ENCODE measurements at regions not wholly inside any gene's neighbourhood (a gene's known extent, or its start where the extent isn't known, plus 50 kb on each side); places are given as distances from the start of the nearest gene placed in this dataset.

DNA sequence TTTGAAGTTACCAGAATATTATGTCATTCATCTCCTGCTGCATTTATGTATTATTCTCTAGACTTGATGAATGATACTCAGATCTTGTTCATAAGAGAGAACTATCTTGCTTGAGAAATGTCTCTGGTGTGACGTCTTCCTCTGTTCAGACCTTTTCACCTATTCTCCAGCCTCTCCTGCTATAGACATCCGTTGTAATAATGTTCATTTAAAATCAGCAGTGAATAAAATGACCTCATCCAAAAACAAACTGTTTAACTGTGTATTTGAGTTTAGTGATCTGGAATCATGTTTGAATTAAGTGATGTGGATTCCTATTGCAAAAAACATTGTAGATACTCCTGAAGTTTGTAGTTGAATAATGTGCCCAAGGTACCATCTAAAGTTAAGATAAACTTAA is 487.1 kb downstream of the PCNX1 start:
- Histone ChIP-seq H3K27me3 (ENCODE audit: insufficient read depth, insufficient read length) (no peaks in the 10 kb centered on the region), H3K4me3 (ENCODE audit: insufficient read length, low read depth) (no peak overlapping the region), H3K4me1 (ENCODE audit: insufficient read depth, insufficient read length) (no peaks in the 10 kb centered on the region), H3K9ac (ENCODE audit: insufficient read length, low read depth) (no peak overlapping the region), H3K9me3 (ENCODE audit: insufficient read depth, low read length) (no peaks in the 10 kb centered on the region), H3K36me3 (ENCODE audit: insufficient read depth, insufficient read length, low read length) (no peaks in the 10 kb centered on the region)
- TF ChIP-seq SUZ12 (IDR thresholded peaks at IDR 0.05; ENCODE audit: extremely low read depth, insufficient read depth, insufficient read length) (no peak), YY1 (IDR thresholded peaks at IDR 0.05; ENCODE audit: insufficient read depth, insufficient read length) (no peak), ZNF274 (IDR thresholded peaks at IDR 0.05; ENCODE audit: low read depth, low read length) (no peak)
- DNase-seq (ENCODE audit: low read depth, low spot score), result no peak

DNA sequence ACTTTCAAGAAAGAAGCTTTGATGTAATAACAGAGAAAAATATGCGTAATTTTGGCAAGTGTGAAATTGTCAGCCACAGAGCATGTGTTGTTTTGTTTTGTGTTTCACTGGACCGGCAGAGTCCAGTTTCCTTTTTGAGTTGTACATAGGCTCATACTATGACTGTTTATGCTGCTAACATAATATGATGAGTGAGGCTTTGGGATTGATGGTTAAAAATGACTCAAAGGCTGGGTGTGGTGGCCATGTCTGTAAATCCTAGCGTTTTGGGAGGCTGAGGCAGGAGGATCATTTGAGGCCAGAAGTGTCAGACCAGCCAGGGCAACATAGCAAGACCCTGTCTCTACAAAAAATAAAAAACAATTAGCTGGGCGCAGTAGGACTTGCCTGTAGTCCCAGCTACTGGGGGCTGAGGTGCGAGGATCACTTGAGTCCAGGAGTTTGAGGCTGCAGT is 487.9 kb downstream of the PCNX1 start:
- H3K36me3 ChIP-seq (ENCODE audit: insufficient read depth, insufficient read length, low read length), result no peaks in the 10 kb centered on the region
- no peaks in the 10 kb centered on the region for H3K4me1 ChIP-seq (ENCODE audit: insufficient read depth, insufficient read length)
- DNase-seq (ENCODE audit: low read depth, low spot score), result no peak
- H3K27me3 ChIP-seq (ENCODE audit: insufficient read depth, insufficient read length), result no peaks in the 10 kb centered on the region
- H3K9me3 ChIP-seq (ENCODE audit: insufficient read depth, low read length), result no peaks in the 10 kb centered on the region
- TF ChIP-seq YY1 (IDR thresholded peaks at IDR 0.05; ENCODE audit: insufficient read depth, insufficient read length) (no peak), SUZ12 (IDR thresholded peaks at IDR 0.05; ENCODE audit: extremely low read depth, insufficient read depth, insufficient read length) (no peak), ZNF274 (IDR thresholded peaks at IDR 0.05; ENCODE audit: low read depth, low read length) (no peak)
- H3K4me3 ChIP-seq (ENCODE audit: insufficient read length, low read depth), result no peak overlapping the region
- no peak overlapping the region for H3K9ac ChIP-seq (ENCODE audit: insufficient read length, low read depth)

DNA sequence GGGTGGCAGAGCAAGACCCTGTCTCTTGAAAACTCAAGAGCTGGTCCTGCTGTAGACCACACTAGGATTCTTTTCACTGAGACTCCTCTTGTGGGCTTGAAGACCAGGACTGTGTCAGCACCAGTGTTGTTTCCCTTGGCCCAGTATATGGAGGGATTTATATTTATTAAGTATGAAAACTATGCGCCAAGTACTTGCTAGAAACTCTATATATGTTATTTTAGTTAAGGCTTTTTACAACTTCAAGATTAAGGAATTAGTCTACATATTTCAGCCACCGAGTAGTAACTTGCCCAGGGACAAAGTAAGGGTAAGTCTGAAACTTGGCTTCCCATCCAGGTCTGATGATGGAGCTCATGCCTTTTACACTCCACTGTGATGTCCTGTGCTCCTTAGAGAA is 488.4 kb downstream of the PCNX1 start:
- H3K4me1 ChIP-seq (ENCODE audit: insufficient read depth, insufficient read length), result no peaks in the 10 kb centered on the region
- no peak overlapping the region for H3K4me3 ChIP-seq (ENCODE audit: insufficient read length, low read depth)
- DNase-seq (ENCODE audit: low read depth, low spot score), result no peak
- no peaks in the 10 kb centered on the region for H3K9me3 ChIP-seq (ENCODE audit: insufficient read depth, low read length)
- no peaks in the 10 kb centered on the region for H3K36me3 ChIP-seq (ENCODE audit: insufficient read depth, insufficient read length, low read length)
- H3K27me3 ChIP-seq (ENCODE audit: insufficient read depth, insufficient read length), result no peaks in the 10 kb centered on the region
- no peak for TF ChIP-seq SUZ12 (IDR thresholded peaks at IDR 0.05; ENCODE audit: extremely low read depth, insufficient read depth, insufficient read length)
- no peak for TF ChIP-seq ZNF274 (IDR thresholded peaks at IDR 0.05; ENCODE audit: low read depth, low read length)
- TF ChIP-seq YY1 (IDR thresholded peaks at IDR 0.05; ENCODE audit: insufficient read depth, insufficient read length), result no peak
- no peak overlapping the region for H3K9ac ChIP-seq (ENCODE audit: insufficient read length, low read depth)

DNA sequence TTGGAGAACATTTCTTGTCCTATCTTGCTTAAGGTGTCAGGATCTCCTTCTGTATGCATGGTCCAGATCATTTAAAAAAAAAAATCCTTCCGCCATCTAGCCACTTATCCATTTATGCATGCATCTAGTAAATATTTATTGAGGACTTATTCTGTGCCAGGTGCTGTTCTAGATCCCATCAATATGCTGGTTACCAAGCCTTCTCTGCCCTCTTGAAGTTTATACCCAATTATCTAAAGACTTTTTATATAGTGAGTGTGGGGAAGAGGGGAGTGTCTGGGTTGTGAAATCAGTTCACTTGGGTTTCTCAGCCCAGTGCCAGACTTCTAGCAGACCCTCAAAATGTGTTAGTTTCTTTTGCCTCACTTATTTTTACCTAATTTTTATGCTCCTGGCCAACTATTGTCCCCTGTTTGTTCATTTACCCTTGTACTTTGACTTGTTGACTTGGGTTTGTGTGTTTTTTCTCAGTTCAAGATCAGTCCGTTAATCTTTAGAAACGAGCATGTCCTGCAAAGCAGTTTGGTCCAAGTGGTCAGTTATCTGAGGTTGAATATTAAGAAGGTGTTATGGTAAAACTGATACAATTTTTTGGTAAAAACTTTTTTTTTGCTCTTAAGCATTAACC is 488.9 kb downstream of the PCNX1 start:
- Histone ChIP-seq H3K4me3 (ENCODE audit: insufficient read length, low read depth) (no peak overlapping the region), H3K36me3 (ENCODE audit: insufficient read depth, insufficient read length, low read length) (no peaks in the 10 kb centered on the region), H3K9ac (ENCODE audit: insufficient read length, low read depth) (no peak overlapping the region), H3K4me1 (ENCODE audit: insufficient read depth, insufficient read length) (no peaks in the 10 kb centered on the region), H3K27me3 (ENCODE audit: insufficient read depth, insufficient read length) (no peaks in the 10 kb centered on the region), H3K9me3 (ENCODE audit: insufficient read depth, low read length) (no peaks in the 10 kb centered on the region)
- TF ChIP-seq YY1 (IDR thresholded peaks at IDR 0.05; ENCODE audit: insufficient read depth, insufficient read length) (no peak), ZNF274 (IDR thresholded peaks at IDR 0.05; ENCODE audit: low read depth, low read length) (no peak), SUZ12 (IDR thresholded peaks at IDR 0.05; ENCODE audit: extremely low read depth, insufficient read depth, insufficient read length) (no peak)
- DNase-seq (ENCODE audit: low read depth, low spot score), result no peak

DNA sequence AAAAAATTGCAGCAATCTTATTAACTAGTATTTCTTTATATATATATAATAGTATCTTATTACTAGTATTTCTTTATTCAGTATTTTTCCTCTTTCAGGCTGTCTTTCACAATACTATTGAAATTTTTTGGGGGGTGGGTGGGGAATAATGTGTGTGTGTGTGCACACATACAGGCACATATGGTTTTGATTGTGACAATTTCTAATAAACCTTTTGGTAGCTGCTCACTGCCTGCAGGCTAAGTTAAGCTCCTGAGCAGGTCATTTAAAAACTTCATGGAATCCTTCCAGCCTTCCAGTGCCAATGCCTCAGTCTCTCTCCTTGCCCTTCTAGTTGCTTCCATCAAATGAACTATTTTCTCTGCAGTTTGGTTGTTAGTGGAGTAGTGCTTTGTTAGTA is 490.1 kb downstream of the PCNX1 start:
- Histone ChIP-seq H3K36me3 (ENCODE audit: insufficient read depth, insufficient read length, low read length) (no peaks in the 10 kb centered on the region), H3K9ac (ENCODE audit: insufficient read length, low read depth) (no peak overlapping the region), H3K27me3 (ENCODE audit: insufficient read depth, insufficient read length) (no peaks in the 10 kb centered on the region), H3K9me3 (ENCODE audit: insufficient read depth, low read length) (no peaks in the 10 kb centered on the region), H3K4me3 (ENCODE audit: insufficient read length, low read depth) (no peak overlapping the region), H3K4me1 (ENCODE audit: insufficient read depth, insufficient read length) (no peaks in the 10 kb centered on the region)
- TF ChIP-seq YY1 (IDR thresholded peaks at IDR 0.05; ENCODE audit: insufficient read depth, insufficient read length), result no peak
- TF ChIP-seq ZNF274 (IDR thresholded peaks at IDR 0.05; ENCODE audit: low read depth, low read length), result no peak
- no peak for TF ChIP-seq SUZ12 (IDR thresholded peaks at IDR 0.05; ENCODE audit: extremely low read depth, insufficient read depth, insufficient read length)
- no peak for DNase-seq (ENCODE audit: low read depth, low spot score)

DNA sequence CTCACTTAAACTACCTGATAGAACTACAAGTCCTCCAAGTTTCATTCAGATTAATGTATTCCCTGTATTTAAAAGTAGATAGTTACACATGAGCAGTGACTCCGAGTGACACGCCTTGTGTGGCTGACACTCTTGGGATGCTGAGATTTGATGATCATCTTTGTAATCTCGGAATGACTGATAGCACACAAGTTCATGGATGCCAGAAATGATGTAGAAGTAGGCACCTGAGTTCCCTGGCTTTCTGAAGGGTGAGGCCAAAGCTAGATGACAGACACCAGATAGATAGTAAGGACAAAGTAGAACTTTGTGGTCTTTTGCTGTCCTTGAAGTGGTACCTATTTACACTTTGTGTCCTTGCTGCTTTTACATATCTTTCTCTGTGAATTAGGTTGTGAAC is 491.2 kb downstream of the PCNX1 start:
- Histone ChIP-seq H3K36me3 (ENCODE audit: insufficient read depth, insufficient read length, low read length) (no peaks in the 10 kb centered on the region), H3K4me3 (ENCODE audit: insufficient read length, low read depth) (no peak overlapping the region), H3K9ac (ENCODE audit: insufficient read length, low read depth) (no peak overlapping the region), H3K4me1 (ENCODE audit: insufficient read depth, insufficient read length) (no peaks in the 10 kb centered on the region), H3K27me3 (ENCODE audit: insufficient read depth, insufficient read length) (no peaks in the 10 kb centered on the region), H3K9me3 (ENCODE audit: insufficient read depth, low read length) (no peaks in the 10 kb centered on the region)
- no peak for TF ChIP-seq SUZ12 (IDR thresholded peaks at IDR 0.05; ENCODE audit: extremely low read depth, insufficient read depth, insufficient read length)
- DNase-seq (ENCODE audit: low read depth, low spot score), result no peak

DNA sequence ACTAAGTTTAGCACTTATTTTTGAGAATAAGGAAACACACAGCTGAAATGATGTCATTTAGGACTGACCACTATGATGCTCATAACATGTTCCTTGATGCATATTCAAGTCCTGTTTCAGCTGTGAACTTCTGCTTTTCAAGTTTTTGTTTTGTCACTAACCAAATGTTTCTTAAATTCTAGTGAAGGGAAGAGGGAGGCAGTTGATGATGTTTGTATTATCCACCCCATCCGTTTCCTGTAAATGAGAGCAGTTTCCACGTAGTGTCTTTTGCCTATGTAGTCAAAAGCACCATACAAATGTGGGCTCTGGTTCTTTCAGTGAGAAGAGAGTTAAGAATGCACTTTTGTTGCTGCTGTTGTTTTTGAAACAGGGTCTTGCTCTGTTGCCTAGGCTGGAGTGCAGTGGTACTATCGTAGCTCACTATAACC is 491.8 kb downstream of the PCNX1 start:
- Histone ChIP-seq H3K4me1 (ENCODE audit: insufficient read depth, insufficient read length) (no peaks in the 10 kb centered on the region), H3K36me3 (ENCODE audit: insufficient read depth, insufficient read length, low read length) (no peaks in the 10 kb centered on the region), H3K9me3 (ENCODE audit: insufficient read depth, low read length) (no peaks in the 10 kb centered on the region), H3K9ac (ENCODE audit: insufficient read length, low read depth) (no peak overlapping the region), H3K4me3 (ENCODE audit: insufficient read length, low read depth) (no peak overlapping the region), H3K27me3 (ENCODE audit: insufficient read depth, insufficient read length) (no peaks in the 10 kb centered on the region)
- DNase-seq (ENCODE audit: low read depth, low spot score), result no peak
- TF ChIP-seq SUZ12 (IDR thresholded peaks at IDR 0.05; ENCODE audit: extremely low read depth, insufficient read depth, insufficient read length) (no peak), YY1 (IDR thresholded peaks at IDR 0.05; ENCODE audit: insufficient read depth, insufficient read length) (no peak), ZNF274 (IDR thresholded peaks at IDR 0.05; ENCODE audit: low read depth, low read length) (no peak)
